ENCODE measurements at regions not wholly inside any gene's neighbourhood (a gene's known extent, or its start where the extent isn't known, plus 50 kb on each side); places are given as distances from the start of the nearest gene placed in this dataset.

- no peaks in the 10 kb centered on the region for H4K20me1 ChIP-seq (ENCODE audit: insufficient read depth, low read length)
- H3K9ac ChIP-seq (ENCODE audit: insufficient read depth, low read depth, low read length) = no peak overlapping the region
- in situ Hi-C loops (cut with HindIII; ENCODE audit: extremely low pct_ligation_motif_present, low pct_unique_long_range_greater_than_20kb) (no loop called here), intact Hi-C loops (cut with micrococcal nuclease; ENCODE audit: unreplicated experiment) (no loop called here)
- H3K27me3 ChIP-seq (ENCODE audit: control insufficient read depth in 1 of 2, insufficient read depth in 2 of 2, low read length in 2 of 2) = no peaks in the 10 kb centered on the region
- no peaks in the 10 kb centered on the region for H3K4me1 ChIP-seq (ENCODE audit: insufficient read depth, low read length)
- BruUV-seq (replicated peaks) = no TSS peak
- no peaks in the 10 kb centered on the region for H3K36me3 ChIP-seq (replicated peaks in 1 of 2; ENCODE audit: control insufficient read depth in 1 of 2, insufficient read depth in 2 of 2, low read length in 2 of 2)
- DNase-seq (ENCODE audit: low spot score) = no peak
- no peaks in the 10 kb centered on the region for H3K9me3 ChIP-seq (ENCODE audit: low read length)
- ChIA-PET POLR2A (no interaction called here), CTCF (ENCODE audit: low intra/inter-chr PET ratio, low total read pairs) (no interaction called here)
- H3K79me2 ChIP-seq (ENCODE audit: insufficient read depth, low read length) = no peaks in the 10 kb centered on the region
- no peak overlapping the region for H2AFZ ChIP-seq (ENCODE audit: low read length)
- no peak overlapping the region for H3K4me2 ChIP-seq (ENCODE audit: low read depth, low read length)
- no peak overlapping the region for H3K27ac ChIP-seq (ENCODE audit: extremely low read length, insufficient read depth, low read length)
- no peak for FAIRE-seq
- no peak overlapping the region for H3K4me3 ChIP-seq (replicated peaks in 1 of 3; ENCODE audit: insufficient read depth in 1 of 3, low read depth in 2 of 3, low read length in 3 of 3)
- ATAC-seq = no peak
- 16% methylated on average over 2 of the region's 2 CpGs for WGBS (ENCODE audit: low lambda C conversion rate)
- TF ChIP-seq PAF1 (CRISPR knock-in tag; IDR thresholded peaks at IDR 0.05) (no peak), ZBTB42 (CRISPR knock-in tag; IDR thresholded peaks at IDR 0.05) (no peak)
Measured at GRCh38 chr18:70582981-70583380, 294.1 kb downstream of the SOCS6 start.

- ChIA-PET POLR2A (no interaction called here), CTCF (ENCODE audit: low intra/inter-chr PET ratio, low total read pairs) (no interaction called here)
- Histone ChIP-seq H2AFZ (ENCODE audit: low read length) (no peak overlapping the region), H3K4me2 (ENCODE audit: low read depth, low read length) (no peak overlapping the region), H3K4me3 (replicated peaks in 1 of 3; ENCODE audit: insufficient read depth in 1 of 3, low read depth in 2 of 3, low read length in 3 of 3) (no peak overlapping the region), H3K27me3 (ENCODE audit: control insufficient read depth in 1 of 2, insufficient read depth in 2 of 2, low read length in 2 of 2) (no peaks in the 10 kb centered on the region), H3K9me3 (ENCODE audit: low read length) (no peaks in the 10 kb centered on the region), H3K79me2 (ENCODE audit: insufficient read depth, low read length) (no peaks in the 10 kb centered on the region), H3K9ac (ENCODE audit: insufficient read depth, low read depth, low read length) (no peak overlapping the region), H3K36me3 (replicated peaks in 1 of 2; ENCODE audit: control insufficient read depth in 1 of 2, insufficient read depth in 2 of 2, low read length in 2 of 2) (no peaks in the 10 kb centered on the region), H3K27ac (ENCODE audit: extremely low read length, insufficient read depth, low read length) (no peak overlapping the region), H4K20me1 (ENCODE audit: insufficient read depth, low read length) (no peaks in the 10 kb centered on the region), H3K4me1 (ENCODE audit: insufficient read depth, low read length) (no peaks in the 10 kb centered on the region)
- ATAC-seq = peak; percentile 85
- in situ Hi-C loops (cut with HindIII; ENCODE audit: extremely low pct_ligation_motif_present, low pct_unique_long_range_greater_than_20kb) = no loop called here
- 8% methylated on average over 6 of the region's 6 CpGs for WGBS (ENCODE audit: low lambda C conversion rate)
- DNase-seq (ENCODE audit: low spot score) = peak; percentile 4
- BruUV-seq (replicated peaks) = no TSS peak
- no peak for FAIRE-seq
- intact Hi-C loops (cut with micrococcal nuclease; ENCODE audit: unreplicated experiment) = loop anchor here (1.0 kb wide), 1 partner anchor 88 kb away; no protein-coding TSS in a partner anchor
- peak; percentile 56 for TF ChIP-seq CTCF (CRISPR knock-in tag; IDR thresholded peaks at IDR 0.05)
- peak; percentile 18; the same call in 1 of the 2 replicates for TF ChIP-seq STAG1 (CRISPR knock-in tag; IDR thresholded peaks at IDR 0.05)
- no peak for TF ChIP-seq ATF7 (IDR thresholded peaks at IDR 0.05)
- TF ChIP-seq ATF7 (CRISPR knock-in tag; IDR thresholded peaks at IDR 0.05) = no peak
- no peak for TF ChIP-seq SRSF9 (IDR thresholded peaks at IDR 0.05; ENCODE audit: borderline replicate concordance, insufficient read depth, low read depth, low read length, poor library complexity, severe bottlenecking)
- TF ChIP-seq AKNA (CRISPR knock-in tag; IDR thresholded peaks at IDR 0.05; ENCODE audit: borderline replicate concordance) = no peak
Measured at GRCh38 chr18:70578480-70578879, 289.6 kb downstream of the SOCS6 start.

Measured in HepG2 (cell line).